ENCODE measurements at regions not wholly inside any gene's neighbourhood (a gene's known extent, or its start where the extent isn't known, plus 50 kb on each side); places are given as distances from the start of the nearest gene placed in this dataset.

- TF ChIP-seq GATA3 (IDR thresholded peaks at IDR 0.05; ENCODE audit: low read depth, low read length): no peak
- TF ChIP-seq GATA2 (IDR thresholded peaks at IDR 0.05; ENCODE audit: low read depth, low read length): no peak
These were observed 371.9 kb upstream of the CHRM2 start for GRCh38 chr7:136496551-136496950.

Data from SH-SY5Y (cell line).